Lower leg skin (tissue), 4 donors: ENCODE measurements at regions not wholly inside any gene's neighbourhood (a gene's known extent, or its start where the extent isn't known, plus 50 kb on each side); places are given as distances from the start of the nearest gene placed in this dataset.

Experiments
- DNase-seq, 2 donors: peaks; one replicate each; pipeline ENCODE4 v3.0.0-alpha.2; 2019; ENCODE audit warnings: low spot score in 2 of 2
- H3K4me3 ChIP-seq: fragments of 200-600 bp; sonication (generic); 2 replicates; pipeline ENCODE4 v1.5.1; 2017; ENCODE audit warnings: mild to moderate bottlenecking, low read depth; ENCODE audit not compliant: poor library complexity, severe bottlenecking
- CTCF ChIP-seq, 3 donors: fragments of 450-650 bp; IDR thresholded peaks; one replicate each; pipeline ENCODE4 v1.5.1; 2016; ENCODE audit warnings: antibody characterized with exemption in 3 of 3, mild to moderate bottlenecking in 3 of 3, moderate library complexity in 2 of 3
- POLR2A ChIP-seq, 2 donors: fragments of 450-650 bp; IDR thresholded peaks; one replicate each; pipeline ENCODE4 v1.6.1; 2016 to 2017; ENCODE audit warnings: antibody characterized with exemption in 2 of 2, mild to moderate bottlenecking in 1 of 2, moderate library complexity in 1 of 2
- WGBS, 2 donors: methylation state at CpG; one replicate each; pipeline ENCODE4 v1.1.5; 2018; 5-methylcytosine and 5-hydroxymethylcytosine counted together
- intact Hi-C: fragments of 100-400 bp; cut with DNase I; formaldehyde crosslinking; loops from one replicate; pipeline ENCODE4 v1.15.0; 2023; ENCODE audit warnings: low total_unique reads

DNA sequence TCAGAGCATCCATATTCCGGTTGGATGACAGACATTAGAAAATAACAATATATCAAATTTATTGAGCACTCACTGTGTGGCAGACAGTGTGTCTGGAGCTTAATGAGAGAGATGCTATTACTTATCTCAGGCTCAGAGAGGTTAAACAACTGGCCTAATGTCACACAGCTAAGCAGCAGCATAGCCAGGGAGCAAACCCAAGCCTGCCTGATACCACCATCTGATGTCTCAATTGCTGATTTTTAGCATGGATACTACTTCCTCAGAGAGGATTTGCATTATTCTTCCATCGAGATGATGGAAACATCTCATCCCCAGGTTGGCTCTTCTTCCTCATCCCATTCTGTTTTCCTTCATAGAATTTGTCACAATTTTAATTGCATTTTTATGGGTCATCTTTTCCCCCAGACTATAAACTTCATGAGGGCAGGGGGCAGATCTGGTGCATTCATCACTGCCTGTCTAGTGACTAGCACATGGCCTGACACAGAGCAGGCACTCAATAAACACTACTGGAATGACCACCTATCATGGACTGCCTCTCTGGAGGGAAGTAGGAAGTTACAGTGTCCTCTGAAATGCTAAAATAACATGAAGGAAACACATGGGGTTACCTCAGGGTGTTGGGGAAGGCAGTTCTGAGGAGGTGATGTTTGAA, 344.8 kb upstream of the CCL2 start:
- intact Hi-C loops: no loop called here
- 87 to 90% methylated on average over 2 of the region's 2 CpGs for whole genome bisulfite sequencing, 2 donors
- DNase-seq: peak in 1 of 2 donors; percentile 13
- TF ChIP-seq POLR2A (IDR thresholded peaks at IDR 0.05) (no peak), CTCF (IDR thresholded peaks at IDR 0.05) (no peak)
- H3K4me3 ChIP-seq: no peak overlapping the region

GRCh38 chr17:33914125-33914524, 341.0 kb upstream of the CCL2 start:
- intact Hi-C loops: no loop called here
- H3K4me3 ChIP-seq: no peak overlapping the region
- DNase-seq: peak in 1 of 2 donors; percentile 20
- no peak for TF ChIP-seq POLR2A (IDR thresholded peaks at IDR 0.05)
- TF ChIP-seq CTCF (IDR thresholded peaks at IDR 0.05): no peak
- WGBS, 2 donors: 71 to 77% methylated on average over 4 of the region's 4 CpGs

DNA sequence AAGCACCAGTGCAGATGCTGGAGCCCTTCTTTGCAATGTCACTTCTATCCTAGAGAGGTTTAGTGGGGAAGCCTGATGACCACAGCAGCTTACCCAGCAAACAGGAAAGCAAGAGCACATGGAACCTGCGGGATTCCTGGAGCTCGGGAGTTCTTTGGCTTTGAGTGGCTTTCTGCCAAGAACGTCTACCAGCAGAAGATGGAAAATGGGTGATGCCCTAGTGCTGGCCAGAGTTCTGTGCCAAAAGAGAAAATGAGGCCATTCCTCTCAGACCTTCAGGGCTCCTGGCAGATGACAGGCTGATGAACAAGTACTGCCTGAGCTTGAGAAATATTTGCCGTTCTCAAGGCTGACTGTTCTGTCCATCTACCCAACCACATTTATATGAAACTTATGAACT, 332.1 kb upstream of the CCL2 start:
- 44 to 58% methylated on average over 4 of the region's 4 CpGs for WGBS, 2 donors
- no peak overlapping the region for H3K4me3 ChIP-seq
- no peak for TF ChIP-seq CTCF (IDR thresholded peaks at IDR 0.05)
- TF ChIP-seq POLR2A (IDR thresholded peaks at IDR 0.05): no peak
- intact Hi-C loops: no loop called here
- DNase-seq: peak in 1 of 2 donors; percentile 29

- no peak for TF ChIP-seq CTCF (IDR thresholded peaks at IDR 0.05)
- TF ChIP-seq POLR2A (IDR thresholded peaks at IDR 0.05): no peak
- 52 to 59% methylated on average over 5 of the region's 5 CpGs for WGBS, 2 donors
- H3K4me3 ChIP-seq: no peak overlapping the region
- intact Hi-C loops: no loop called here
- DNase-seq: peak in 1 of 2 donors; percentile 40
These were observed 331.0 kb upstream of the CCL2 start for GRCh38 chr17:33924104-33924503.

GRCh38 chr17:33925649-33926048, 329.4 kb upstream of the CCL2 start:
- 81 to 85% methylated on average over 2 of the region's 2 CpGs for WGBS, 2 donors
- TF ChIP-seq POLR2A (IDR thresholded peaks at IDR 0.05): no peak
- no peak for TF ChIP-seq CTCF (IDR thresholded peaks at IDR 0.05)
- H3K4me3 ChIP-seq: no peak overlapping the region
- intact Hi-C loops: loop anchor here (5.0 kb wide), 1 partner anchor 222 kb away; no protein-coding TSS in a partner anchor
- no peak for DNase-seq

DNA sequence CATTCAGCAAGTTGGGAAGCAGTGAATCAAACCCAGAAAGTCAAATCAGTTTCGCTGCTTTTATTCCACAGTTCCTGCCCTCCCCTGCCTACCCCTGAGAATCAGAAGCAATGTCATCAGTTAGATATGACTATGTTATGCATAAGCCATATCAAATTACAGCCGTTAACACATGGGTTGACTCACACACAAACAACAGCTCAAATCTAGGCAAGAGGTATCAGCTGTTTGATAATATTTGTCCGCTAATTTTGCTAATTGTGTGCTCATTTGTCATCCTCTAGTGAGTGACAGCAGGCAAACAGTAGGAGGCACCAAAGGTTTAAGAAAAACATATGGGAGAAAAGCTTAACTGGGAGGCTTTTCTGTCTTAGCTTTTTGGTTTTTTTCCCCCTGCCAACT, 327.4 kb upstream of the CCL2 start:
- no peak for DNase-seq
- WGBS, 2 donors: 29 to 30% methylated on average over 3 of the region's 3 CpGs
- intact Hi-C loops: loop anchor here (5.0 kb wide), 1 partner anchor 220 kb away; no protein-coding TSS in a partner anchor
- TF ChIP-seq CTCF (IDR thresholded peaks at IDR 0.05) (no peak), POLR2A (IDR thresholded peaks at IDR 0.05) (no peak)
- H3K4me3 ChIP-seq: no peak overlapping the region
